HG03457 (cell line): ENCODE measurements at regions not wholly inside any gene's neighbourhood (a gene's known extent, or its start where the extent isn't known, plus 50 kb on each side); places are given as distances from the start of the nearest gene placed in this dataset.
"Not testable (repeated sequence)": the region's sequence is repeated elsewhere in the genome, so short reads cannot be mapped to it uniquely, and the experiment has no call there.

Experiments
- ATAC-seq: cut with Tn5 transposase; IDR thresholded peaks from one replicate; pipeline ENCODE4 v1.9.1; 2021; ENCODE audit warnings: moderate number of reproducible peaks; ENCODE audit not compliant: unreplicated experiment

GRCh38 chr6:144353871-144354314 is 68.8 kb downstream of the UTRN start:
- ATAC-seq = no peak

DNA sequence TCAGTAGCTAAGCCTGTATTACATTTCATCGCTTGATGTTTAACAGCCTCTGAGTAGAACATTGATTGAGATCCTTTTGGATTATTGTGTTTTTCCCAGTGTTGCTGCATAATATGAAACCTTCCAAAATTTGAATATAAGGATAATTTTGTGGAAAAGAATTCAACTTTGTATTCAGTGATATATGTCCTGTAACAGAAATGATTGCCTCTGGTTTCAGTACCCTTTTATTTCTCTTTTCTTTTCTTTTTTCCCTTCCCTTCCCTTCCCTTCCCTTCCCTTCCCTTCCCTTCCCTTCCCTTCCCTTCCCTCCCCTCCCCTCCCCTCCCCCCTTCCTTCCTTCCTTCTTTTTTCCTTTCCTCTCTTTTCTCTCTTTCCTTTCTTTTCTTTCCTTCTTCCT is 74.6 kb downstream of the UTRN start:
- ATAC-seq = no peak

DNA sequence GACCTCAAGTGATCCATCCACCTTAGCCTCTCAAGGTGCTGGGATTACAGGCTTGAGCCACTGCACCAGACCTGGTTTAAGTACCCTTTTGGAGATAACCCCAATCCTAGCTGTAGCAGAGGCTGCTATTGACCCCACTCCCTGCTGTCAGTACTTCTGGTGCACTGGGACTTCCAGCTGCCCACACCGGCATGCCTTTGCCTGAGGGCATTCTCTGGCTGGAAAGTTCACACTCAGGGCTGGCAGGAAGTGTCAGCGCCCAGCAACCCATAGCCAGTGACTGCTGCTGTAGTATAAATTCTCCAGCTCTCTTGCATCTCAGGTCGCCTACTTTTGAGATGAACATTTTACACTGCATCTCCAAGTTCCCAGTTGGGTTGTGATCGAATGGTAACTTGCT is 75.3 kb downstream of the UTRN start:
- ATAC-seq = no peak

GRCh38 chr6:144361016-144361415 is 75.9 kb downstream of the UTRN start:
- no peak for ATAC-seq

- no peak for ATAC-seq
Observed at GRCh38 chr6:144362042-144363018, 77.2 kb downstream of the UTRN start.

- no peak for ATAC-seq
Observed at GRCh38 chr6:144364208-144364720, 79.1 kb downstream of the UTRN start.

- ATAC-seq = no peak
Observed at GRCh38 chr6:144364782-144365181, 79.6 kb downstream of the UTRN start.

GRCh38 chr6:144365271-144365670 is 80.1 kb downstream of the UTRN start:
- no peak for ATAC-seq

- not testable (repeated sequence) for ATAC-seq
Observed at GRCh38 chr6:144369696-144370095, 84.6 kb downstream of the UTRN start.

GRCh38 chr6:144372116-144372515 is 87.0 kb downstream of the UTRN start:
- no peak for ATAC-seq

DNA sequence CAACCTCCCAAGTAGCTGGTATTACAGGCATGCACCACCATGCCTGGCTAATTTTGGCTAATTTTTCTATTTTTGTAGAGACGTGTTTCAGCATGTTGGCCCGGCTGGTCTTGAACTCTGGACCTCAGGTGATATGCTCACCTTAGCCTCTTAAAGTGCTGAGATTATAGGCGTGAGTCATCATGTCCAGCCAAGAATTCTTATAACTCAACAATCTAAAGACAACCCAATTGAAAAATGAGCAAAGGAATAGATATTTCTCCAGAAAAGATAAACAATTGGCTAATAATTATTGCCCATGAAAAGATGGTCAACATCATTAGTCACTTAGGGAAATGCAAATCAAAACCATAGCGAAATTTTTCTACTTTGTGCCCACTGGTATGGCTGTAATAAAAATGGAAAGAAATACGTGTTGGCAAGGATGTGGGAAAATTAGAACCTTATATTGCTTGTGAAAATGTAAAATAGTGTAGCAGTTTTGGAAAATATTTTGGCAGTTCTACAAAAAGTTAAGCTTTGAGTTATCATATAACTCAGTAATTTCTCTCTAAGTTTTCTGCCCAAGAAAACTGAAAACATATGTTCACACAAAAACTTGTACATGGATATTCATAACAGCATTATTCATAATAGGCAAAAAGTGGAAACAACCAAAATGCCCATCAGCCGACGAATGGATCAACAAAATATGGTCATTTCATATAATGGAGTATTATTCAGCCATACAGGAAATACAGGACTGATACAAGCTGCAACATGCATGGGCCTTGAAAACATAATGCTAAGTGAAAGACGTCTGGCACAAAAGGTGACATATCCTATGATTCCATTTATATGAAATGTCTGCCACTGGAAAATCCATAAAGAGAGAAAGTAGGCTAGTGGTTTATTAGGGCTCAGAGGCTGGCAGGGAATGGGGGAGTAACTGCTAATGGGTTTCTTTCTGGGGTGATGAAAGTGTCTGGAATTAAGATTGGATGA is 87.8 kb downstream of the UTRN start:
- ATAC-seq = no peak

DNA sequence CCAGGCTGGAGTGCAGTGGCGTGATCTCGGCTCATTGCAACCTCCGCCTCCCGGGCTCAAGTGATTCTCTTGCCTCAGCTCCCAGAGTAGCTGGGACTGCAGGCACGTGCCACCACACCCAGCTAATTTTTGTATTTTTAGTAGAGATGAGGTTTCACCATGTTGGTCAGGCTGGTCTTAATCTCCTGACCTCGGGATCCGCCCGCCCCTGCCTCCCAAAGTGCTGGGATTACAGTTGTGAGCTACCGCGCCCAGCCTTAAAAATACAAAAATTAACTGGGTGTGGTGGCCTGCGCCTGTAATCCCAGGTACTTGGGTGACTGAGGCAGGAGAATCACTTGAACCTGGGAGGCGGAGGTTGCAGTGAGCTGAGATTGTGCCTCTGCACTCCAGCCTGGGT is 89.4 kb downstream of the UTRN start:
- ATAC-seq = not testable (repeated sequence)

GRCh38 chr6:144377586-144378210 is 92.6 kb downstream of the UTRN start:
- no peak for ATAC-seq

GRCh38 chr6:144378437-144378836 is 93.3 kb downstream of the UTRN start:
- no peak for ATAC-seq

DNA sequence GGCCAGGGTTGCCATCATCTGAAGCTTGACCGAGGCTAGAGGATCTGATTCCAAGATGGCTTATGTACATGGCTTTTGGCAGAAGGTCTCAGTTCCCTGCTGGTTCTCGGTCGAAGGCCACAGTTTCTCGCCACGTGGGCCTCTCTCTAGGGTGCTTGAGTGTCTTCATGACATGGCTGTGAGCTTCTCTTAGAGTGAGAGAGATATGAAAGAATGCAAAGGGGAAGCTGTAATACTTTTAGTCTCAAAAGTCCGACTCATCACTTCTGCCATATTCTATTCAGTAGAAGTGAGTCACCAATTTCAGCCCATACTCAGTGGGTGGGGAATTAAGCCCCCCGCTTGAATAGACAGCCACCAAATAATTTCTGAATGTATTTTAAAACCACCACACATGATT is 94.2 kb downstream of the UTRN start:
- ATAC-seq = no peak

GRCh38 chr6:144381499-144381898 is 96.4 kb downstream of the UTRN start:
- ATAC-seq = not testable (repeated sequence)

GRCh38 chr6:144383336-144383735 is 98.2 kb downstream of the UTRN start:
- no peak for ATAC-seq

GRCh38 chr6:144384427-144384826 is 99.3 kb downstream of the UTRN start:
- no peak for ATAC-seq

- ATAC-seq = not testable (repeated sequence)
Observed at GRCh38 chr6:144389474-144389873, 104.3 kb downstream of the UTRN start.

DNA sequence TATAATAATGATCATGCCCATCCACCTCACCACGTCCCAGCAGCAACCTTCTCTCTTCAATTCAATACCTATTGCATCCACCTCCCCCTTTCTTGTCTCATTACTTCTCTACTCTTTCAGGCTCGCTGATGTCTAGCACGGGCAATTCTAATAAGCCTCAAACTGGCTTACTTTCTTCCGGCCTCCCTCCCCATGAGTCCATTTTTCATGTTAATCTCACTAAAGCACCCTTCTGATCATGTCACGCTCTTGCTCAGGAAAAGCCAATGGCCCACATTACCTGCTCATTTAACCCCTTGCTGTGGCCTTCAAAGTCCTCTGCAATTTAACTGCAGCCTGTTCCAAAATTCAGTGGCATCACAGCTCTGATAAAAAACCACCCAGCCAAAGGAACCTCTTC is 105.1 kb downstream of the UTRN start:
- ATAC-seq = no peak

DNA sequence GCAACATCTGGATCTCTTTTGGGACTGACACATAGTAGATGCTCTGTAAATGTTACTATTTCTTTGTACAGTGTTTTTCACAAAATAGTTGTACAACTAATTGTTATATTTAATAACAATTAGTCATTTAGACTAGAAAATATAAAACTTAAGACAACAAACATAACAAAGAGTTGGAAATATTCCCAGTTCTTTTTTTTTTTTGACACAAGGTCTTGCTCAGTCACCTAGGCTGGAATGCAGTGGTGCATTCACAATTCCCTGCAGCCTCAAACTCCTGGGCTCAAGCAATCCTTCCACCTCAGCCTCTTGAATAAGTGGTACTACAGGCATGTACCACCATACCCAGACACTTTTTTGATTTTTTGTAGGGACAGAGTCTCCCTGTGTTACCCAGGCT is 105.8 kb downstream of the UTRN start:
- no peak for ATAC-seq
